ENCODE measurements at regions not wholly inside any gene's neighbourhood (a gene's known extent, or its start where the extent isn't known, plus 50 kb on each side); places are given as distances from the start of the nearest gene placed in this dataset.
"Not testable (repeated sequence)": the region's sequence is repeated elsewhere in the genome, so short reads cannot be mapped to it uniquely, and the experiment has no call there.

- no peak for DNase-seq (ENCODE audit: extremely low spot score, insufficient read length, low read depth)
- FAIRE-seq, result no peak
Measured at GRCh38 chr11:97982512-97982911, 1038.2 kb upstream of the CNTN5 start.

- DNase-seq (ENCODE audit: extremely low spot score, insufficient read length, low read depth) (no peak), FAIRE-seq (no peak)
Measured at GRCh38 chr11:97989121-97989520, 1031.6 kb upstream of the CNTN5 start.

- DNase-seq (ENCODE audit: extremely low spot score, insufficient read length, low read depth), result no peak
- FAIRE-seq, result no peak
Measured at GRCh38 chr11:97990162-97990920, 1030.4 kb upstream of the CNTN5 start.

- DNase-seq (ENCODE audit: extremely low spot score, insufficient read length, low read depth), result no peak
- FAIRE-seq, result no peak
Measured at GRCh38 chr11:97993562-97993961, 1027.2 kb upstream of the CNTN5 start.

- FAIRE-seq (no peak), DNase-seq (ENCODE audit: extremely low spot score, insufficient read length, low read depth) (no peak)
Measured at GRCh38 chr11:97995874-97996273, 1024.9 kb upstream of the CNTN5 start.

- FAIRE-seq (no peak), DNase-seq (ENCODE audit: extremely low spot score, insufficient read length, low read depth) (no peak)
Measured at GRCh38 chr11:97996762-97997161, 1024.0 kb upstream of the CNTN5 start.

- FAIRE-seq (no peak), DNase-seq (ENCODE audit: extremely low spot score, insufficient read length, low read depth) (no peak)
Measured at GRCh38 chr11:98003606-98004371, 1017.0 kb upstream of the CNTN5 start.

GRCh38 chr11:98007072-98007471, 1013.7 kb upstream of the CNTN5 start:
- DNase-seq (ENCODE audit: extremely low spot score, insufficient read length, low read depth) (no peak), FAIRE-seq (no peak)

GRCh38 chr11:98027652-98028051, 993.1 kb upstream of the CNTN5 start:
- DNase-seq (ENCODE audit: extremely low spot score, insufficient read length, low read depth), result no peak
- no peak for FAIRE-seq

- no peak for FAIRE-seq
- no peak for DNase-seq (ENCODE audit: extremely low spot score, insufficient read length, low read depth)
Measured at GRCh38 chr11:98029832-98030231, 990.9 kb upstream of the CNTN5 start.

- FAIRE-seq (no peak), DNase-seq (ENCODE audit: extremely low spot score, insufficient read length, low read depth) (no peak)
Measured at GRCh38 chr11:98036810-98037209, 983.9 kb upstream of the CNTN5 start.

GRCh38 chr11:98040061-98040808, 980.5 kb upstream of the CNTN5 start:
- FAIRE-seq, result no peak

GRCh38 chr11:98047647-98048046, 973.1 kb upstream of the CNTN5 start:
- DNase-seq (ENCODE audit: extremely low spot score, insufficient read length, low read depth) (no peak), FAIRE-seq (no peak)

More at GRCh38 chr11:98040061-98040808, 980.5 kb upstream of the CNTN5 start:
- no peak for DNase-seq (ENCODE audit: extremely low spot score, insufficient read length, low read depth)

GRCh38 chr11:98053851-98054250, 966.9 kb upstream of the CNTN5 start:
- FAIRE-seq (no peak), DNase-seq (ENCODE audit: extremely low spot score, insufficient read length, low read depth) (no peak)

GRCh38 chr11:98056945-98057344, 963.8 kb upstream of the CNTN5 start:
- no peak for DNase-seq (ENCODE audit: extremely low spot score, insufficient read length, low read depth)
- FAIRE-seq, result no peak

- FAIRE-seq, result no peak
Measured at GRCh38 chr11:98059488-98059887, 961.3 kb upstream of the CNTN5 start.

GRCh38 chr11:98060759-98061158, 960.0 kb upstream of the CNTN5 start:
- no peak for FAIRE-seq
- DNase-seq (ENCODE audit: extremely low spot score, insufficient read length, low read depth), result no peak

More at GRCh38 chr11:98059488-98059887, 961.3 kb upstream of the CNTN5 start:
- no peak for DNase-seq (ENCODE audit: extremely low spot score, insufficient read length, low read depth)

GRCh38 chr11:98061858-98062257, 958.9 kb upstream of the CNTN5 start:
- FAIRE-seq, result no peak
- DNase-seq (ENCODE audit: extremely low spot score, insufficient read length, low read depth), result no peak

GRCh38 chr11:98062714-98063113, 958.0 kb upstream of the CNTN5 start:
- no peak for FAIRE-seq
- no peak for DNase-seq (ENCODE audit: extremely low spot score, insufficient read length, low read depth)

GRCh38 chr11:98068251-98068650, 952.5 kb upstream of the CNTN5 start:
- FAIRE-seq, result no peak
- no peak for DNase-seq (ENCODE audit: extremely low spot score, insufficient read length, low read depth)

GRCh38 chr11:98069147-98069546, 951.6 kb upstream of the CNTN5 start:
- FAIRE-seq; DNase-seq (ENCODE audit: extremely low spot score, insufficient read length, low read depth): not testable (repeated sequence)

All from GM18507 (cell line).